K562 (cell line): ENCODE measurements at regions not wholly inside any gene's neighbourhood (a gene's known extent, or its start where the extent isn't known, plus 50 kb on each side); places are given as distances from the start of the nearest gene placed in this dataset.

ENCODE experiments used
- ATAC-seq: fragments of 200-7000 bp; cut with Tn5 transposase; 3 replicates; pipeline ENCODE4 v1.9.1; 2020; ENCODE audit warnings: moderate library complexity
- BruUV-seq: library from RNA; stranded (reverse); fragments of 400-500 nt; replicated peaks from 2 replicates; lab custom pipeline; 2021; lab: Mats Ljungman, UMichigan
- CTCF ChIA-PET: fragments of 300-600 bp; formaldehyde crosslinking; extraction: SDS; loops from one replicate; lab custom pipeline; 2021; ENCODE audit warnings: low intra/inter-chr PET ratio; lab: Yijun Ruan, JAX
- POLR2A ChIA-PET: fragments of 300-600, 350-650 bp; sonication (Branson Sonifier 250); formaldehyde crosslinking; extraction: SDS; loops from one replicate; lab custom pipeline; 2021; ENCODE audit warnings: antibody characterized with exemption, inconsistent platforms; lab: Yijun Ruan, JAX
- DNase-seq, 4 experiments: peaks; one replicate each; pipeline versions ENCODE4 v3.0.0 to v3.0.0-alpha.2; 2011 to 2018; ENCODE audit warnings: low spot score in 3 of 4, mixed read lengths in 3 of 4; ENCODE audit errors: extremely low read depth in 1 of 4
- FAIRE-seq: peaks from 2 replicates; lab custom pipeline; 2011; peaks lifted over from hg19 to GRCh38; lab: Jason Lieb, UNC
- H2AFZ ChIP-seq: 2 replicates; pipeline ENCODE4 v1.6.0; 2011; ENCODE audit warnings: low read depth, low read length, control low read depth, inconsistent platforms
- H3K27ac ChIP-seq: fragments of 200-600 bp; 3 replicates; pipeline ENCODE4 v1.8.0; 2011; ENCODE audit warnings: low read depth, mild to moderate bottlenecking, control low read depth, inconsistent platforms, low read length, moderate library complexity, mixed read lengths; ENCODE audit errors: extremely low read depth
- H3K27me3 ChIP-seq, 2 experiments: fragments of 300-600 bp in 1 of 2; 2 replicates in 1 of 2; 3 replicates in 1 of 2; pipeline versions ENCODE4 v1.6.0 to v1.8.0; 2011; ENCODE audit warnings: inconsistent platforms in 2 of 2, low read length in 2 of 2, mild to moderate bottlenecking in 1 of 2, mixed read lengths in 1 of 2, moderate library complexity in 1 of 2; ENCODE audit not compliant: control insufficient read depth in 2 of 2, insufficient read depth in 2 of 2
- H3K36me3 ChIP-seq: fragments of 300-600 bp; 3 replicates; pipeline ENCODE4 v1.8.0; 2011; ENCODE audit warnings: mild to moderate bottlenecking, low read length, inconsistent platforms; ENCODE audit not compliant: control insufficient read depth, insufficient read depth
- H3K4me1 ChIP-seq, 2 experiments: fragments of 200-600 bp in 1 of 2; replicated peaks in 1 of 2; 2 replicates in 1 of 2; 3 replicates in 1 of 2; pipeline versions ENCODE4 v1.5.1 to v1.8.0; 2011; ENCODE audit warnings: inconsistent platforms in 2 of 2, low read length in 2 of 2, mild to moderate bottlenecking in 1 of 2, mixed read lengths in 1 of 2, moderate library complexity in 1 of 2; ENCODE audit not compliant: control insufficient read depth in 2 of 2, insufficient read depth in 2 of 2
- H3K4me2 ChIP-seq: 2 replicates; pipeline ENCODE4 v1.6.1; 2011; ENCODE audit warnings: low read length, control low read depth, inconsistent platforms, mixed read lengths; ENCODE audit not compliant: insufficient read depth
- H3K4me3 ChIP-seq: fragments of 200-600 bp; sonication (generic), shearing (Covaris generic); 2 replicates; pipeline ENCODE4 v1.5.1; 2016; ENCODE audit warnings: control low read depth, inconsistent platforms
- H3K79me2 ChIP-seq: fragments of 200-600 bp; 3 replicates; pipeline ENCODE4 v1.8.0; 2011; ENCODE audit warnings: low read length, inconsistent platforms; ENCODE audit not compliant: control insufficient read depth, insufficient read depth
- H3K9ac ChIP-seq, 2 experiments: 2 replicates each; pipeline versions ENCODE4 v1.6.0 to v1.6.1; 2011; ENCODE audit warnings: low read depth in 2 of 2, low read length in 2 of 2, control low read depth in 1 of 2, inconsistent platforms in 1 of 2, mild to moderate bottlenecking in 1 of 2, mixed read lengths in 1 of 2; ENCODE audit not compliant: insufficient read depth in 1 of 2
- H3K9me1 ChIP-seq: one replicate; pipeline ENCODE4 v1.6.0; 2011; ENCODE audit warnings: inconsistent platforms, mild to moderate bottlenecking, low read length, moderate library complexity; ENCODE audit not compliant: control insufficient read depth, insufficient read depth
- H3K9me3 ChIP-seq: replicated peaks from 2 replicates; pipeline ENCODE4 v1.5.1; 2011; ENCODE audit warnings: low read depth, low read length, inconsistent platforms; ENCODE audit not compliant: control insufficient read depth, insufficient read depth
- H4K20me1 ChIP-seq: replicated peaks from 2 replicates; pipeline ENCODE4 v1.6.1; 2011; ENCODE audit warnings: low read length, inconsistent platforms, mixed read lengths; ENCODE audit not compliant: control insufficient read depth, insufficient read depth
- ETV1 ChIP-seq: fragments of 450-650 bp; conservative IDR thresholded peaks from 2 replicates; pipeline ENCODE4 v1.6.1; 2016; ENCODE audit warnings: missing genetic modification characterization, control low read depth, low read depth, missing compliant biosample characterization
- FOSL1 ChIP-seq: fragments of 200-800 bp; sonication (Bioruptor generic); conservative IDR thresholded peaks from 2 replicates; pipeline ENCODE4 v1.6.1; 2016; ENCODE audit warnings: missing genetic modification characterization, missing compliant biosample characterization
- NR2C1 ChIP-seq, 2 experiments: fragments of 450-650 bp; IDR thresholded peaks; 2 replicates each; pipeline ENCODE4 v1.6.1; 2017; ENCODE audit warnings: mild to moderate bottlenecking in 2 of 2, antibody characterized with exemption in 1 of 2, inconsistent platforms in 1 of 2, missing compliant biosample characterization in 1 of 2, missing genetic modification characterization in 1 of 2
- NR2C2 ChIP-seq, 2 experiments: fragments of 200-800 bp in 1 of 2; sonication (Bioruptor generic) in 1 of 2; sonication (generic) in 1 of 2; formaldehyde crosslinking in 1 of 2; IDR thresholded peaks; 2 replicates each; pipeline versions ENCODE4 v1.6.1 to v1.8.0; 2016 to 2022; ENCODE audit warnings: mild to moderate bottlenecking in 1 of 2, missing compliant biosample characterization in 1 of 2, missing genetic modification characterization in 1 of 2, missing genetic modification reagents in 1 of 2
- SRSF9 ChIP-seq: fragments of 200-400 bp; formaldehyde crosslinking; IDR thresholded peaks from 2 replicates; pipeline ENCODE4 v1.6.1; 2017; ENCODE audit warnings: low read depth, low read length, borderline replicate concordance
- TAF9B ChIP-seq: fragments of 450-650 bp; IDR thresholded peaks from 2 replicates; pipeline ENCODE4 v1.6.1; 2018; ENCODE audit warnings: mild to moderate bottlenecking; ENCODE audit not compliant: partially characterized antibody
- ZBTB9 ChIP-seq: fragments of 450-650 bp; formaldehyde crosslinking; IDR thresholded peaks from 2 replicates; pipeline ENCODE4 v1.4.0; 2020; ENCODE audit warnings: mild to moderate bottlenecking, moderate library complexity
- WGBS: fragments of 100-300 bp; shearing (Covaris generic); methylation state at CpG from one replicate; pipeline ENCODE4 v1.1.6; 2016; ENCODE audit warnings: low coverage, mixed read lengths; ENCODE audit not compliant: insufficient coverage; ENCODE audit errors: missing lambda C conversion rate; 5-methylcytosine and 5-hydroxymethylcytosine counted together
- in situ Hi-C: fragments of 300-500 bp; cut with MboI; formaldehyde crosslinking; loops from 4 replicates; pipeline ENCODE4 v1.15.0; 2018; ENCODE audit warnings: inconsistent platforms, mixed read lengths
- intact Hi-C: fragments of 100-400 bp; cut with micrococcal nuclease; formaldehyde crosslinking; loops from 2 replicates; pipeline ENCODE4 v1.14.2; 2022

GRCh38 chr7:13742126-13742525, 247.3 kb downstream of the ETV1 start:
- Histone ChIP-seq H3K27ac (no peak overlapping the region), H2AFZ (no peak overlapping the region), H3K4me1 (no peaks in the 10 kb centered on the region), H3K9me3 (no peaks in the 10 kb centered on the region), H3K27me3 (no peaks in the 10 kb centered on the region), H3K79me2 (no peaks in the 10 kb centered on the region), H3K9ac (no peak overlapping the region), H4K20me1 (no peaks in the 10 kb centered on the region), H3K9me1 (no peaks in the 10 kb centered on the region), H3K4me2 (no peak overlapping the region), H3K36me3 (no peaks in the 10 kb centered on the region), H3K4me3 (no peak overlapping the region)
- POLR2A ChIA-PET = no interaction called here
- CTCF ChIA-PET = no interaction called here
- in situ Hi-C loops (no loop called here), intact Hi-C loops (no loop called here)
- FAIRE-seq (no peak), DNase-seq (peak in 1 of 4 experiments; percentile 9), ATAC-seq (no peak)
- TF ChIP-seq FOSL1 (tag) (peak; percentile 44; the same call in 1 of the 2 replicates), NR2C2 (CRISPR knock-in tag; IDR thresholded peaks at IDR 0.05) (no peak), NR2C2 (tag; IDR thresholded peaks at IDR 0.05) (peak; percentile 66), NR2C1 (IDR thresholded peaks at IDR 0.05) (no peak), NR2C1 (tag; IDR thresholded peaks at IDR 0.05) (peak; percentile 37; the same call in 1 of the 2 replicates), TAF9B (no peak), SRSF9 (no peak), ZBTB9 (no peak), ETV1 (no peak)
- 0% methylated on average over 2 of the region's 2 CpGs for WGBS
- BruUV-seq = no TSS peak
